GM18511 (cell line): ENCODE measurements at regions not wholly inside any gene's neighbourhood (a gene's known extent, or its start where the extent isn't known, plus 50 kb on each side); places are given as distances from the start of the nearest gene placed in this dataset.

Source experiments
- ATAC-seq: cut with Tn5 transposase; IDR thresholded peaks from one replicate; pipeline ENCODE4 v1.9.1; 2021; ENCODE audit warnings: mild to moderate bottlenecking, moderate library complexity; ENCODE audit not compliant: unreplicated experiment

GRCh38 chr7:113486548-113486947 is 368.2 kb upstream of the SMIM30 start:
- ATAC-seq, result no peak

GRCh38 chr7:113483657-113484056 is 365.3 kb upstream of the SMIM30 start:
- no peak for ATAC-seq

GRCh38 chr7:113480537-113480936 is 362.2 kb upstream of the SMIM30 start:
- ATAC-seq, result no peak

GRCh38 chr7:113464096-113464855 is 345.9 kb upstream of the SMIM30 start:
- no peak for ATAC-seq

GRCh38 chr7:113460067-113460466 is 341.7 kb upstream of the SMIM30 start:
- no peak for ATAC-seq

- ATAC-seq, result no peak
Observed at GRCh38 chr7:113456533-113456932, 338.2 kb upstream of the SMIM30 start.

GRCh38 chr7:113454597-113455169 is 336.3 kb upstream of the SMIM30 start:
- ATAC-seq, result no peak

- ATAC-seq, result no peak
Observed at GRCh38 chr7:113452245-113452644, 333.9 kb upstream of the SMIM30 start.

GRCh38 chr7:113446791-113447190 is 328.4 kb upstream of the SMIM30 start:
- ATAC-seq, result no peak

- ATAC-seq, result no peak
Observed at GRCh38 chr7:113446391-113446790, 328.0 kb upstream of the SMIM30 start.

- no peak for ATAC-seq
Observed at GRCh38 chr7:113444261-113444660, 325.9 kb upstream of the SMIM30 start.

- no peak for ATAC-seq
Observed at GRCh38 chr7:113440173-113440572, 321.8 kb upstream of the SMIM30 start.

- no peak for ATAC-seq
Observed at GRCh38 chr7:113431406-113431805, 313.1 kb upstream of the SMIM30 start.

GRCh38 chr7:113424185-113424817 is 305.9 kb upstream of the SMIM30 start:
- no peak for ATAC-seq

GRCh38 chr7:113421696-113422330 is 303.5 kb upstream of the SMIM30 start:
- peak; percentile 100 for ATAC-seq

GRCh38 chr7:113414401-113415035 is 296.2 kb upstream of the SMIM30 start:
- no peak for ATAC-seq

GRCh38 chr7:113412410-113412809 is 294.1 kb upstream of the SMIM30 start:
- ATAC-seq, result no peak

GRCh38 chr7:113410796-113411195 is 292.4 kb upstream of the SMIM30 start:
- no peak for ATAC-seq

- no peak for ATAC-seq
Observed at GRCh38 chr7:113408999-113409398, 290.6 kb upstream of the SMIM30 start.

GRCh38 chr7:113405296-113406056 is 287.1 kb upstream of the SMIM30 start:
- no peak for ATAC-seq

- no peak for ATAC-seq
Observed at GRCh38 chr7:113404245-113404644, 285.9 kb upstream of the SMIM30 start.
